ENCODE measurements at regions not wholly inside any gene's neighbourhood (a gene's known extent, or its start where the extent isn't known, plus 50 kb on each side); places are given as distances from the start of the nearest gene placed in this dataset.

DNA sequence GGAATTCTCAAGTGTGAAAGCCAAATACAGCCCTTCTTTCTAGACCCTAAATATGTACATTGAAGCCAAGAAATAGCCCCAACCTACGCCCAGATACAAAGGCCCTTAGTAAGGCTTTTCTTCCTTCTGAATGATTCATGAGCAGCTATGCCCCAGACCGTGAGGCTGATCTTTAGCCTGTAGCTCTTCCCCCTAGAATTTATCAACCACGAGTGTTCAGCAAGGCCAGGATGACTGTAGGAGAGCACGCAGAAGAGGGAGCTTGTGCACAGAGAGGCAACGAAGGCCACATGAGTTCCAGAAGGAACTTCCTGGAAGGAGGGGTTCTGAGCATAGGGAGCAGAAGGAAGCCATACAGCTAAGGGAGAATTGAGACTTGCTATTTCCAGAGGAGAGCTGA is 53.0 kb upstream of the HABP2 start:
- TF ChIP-seq, protein P1, sequence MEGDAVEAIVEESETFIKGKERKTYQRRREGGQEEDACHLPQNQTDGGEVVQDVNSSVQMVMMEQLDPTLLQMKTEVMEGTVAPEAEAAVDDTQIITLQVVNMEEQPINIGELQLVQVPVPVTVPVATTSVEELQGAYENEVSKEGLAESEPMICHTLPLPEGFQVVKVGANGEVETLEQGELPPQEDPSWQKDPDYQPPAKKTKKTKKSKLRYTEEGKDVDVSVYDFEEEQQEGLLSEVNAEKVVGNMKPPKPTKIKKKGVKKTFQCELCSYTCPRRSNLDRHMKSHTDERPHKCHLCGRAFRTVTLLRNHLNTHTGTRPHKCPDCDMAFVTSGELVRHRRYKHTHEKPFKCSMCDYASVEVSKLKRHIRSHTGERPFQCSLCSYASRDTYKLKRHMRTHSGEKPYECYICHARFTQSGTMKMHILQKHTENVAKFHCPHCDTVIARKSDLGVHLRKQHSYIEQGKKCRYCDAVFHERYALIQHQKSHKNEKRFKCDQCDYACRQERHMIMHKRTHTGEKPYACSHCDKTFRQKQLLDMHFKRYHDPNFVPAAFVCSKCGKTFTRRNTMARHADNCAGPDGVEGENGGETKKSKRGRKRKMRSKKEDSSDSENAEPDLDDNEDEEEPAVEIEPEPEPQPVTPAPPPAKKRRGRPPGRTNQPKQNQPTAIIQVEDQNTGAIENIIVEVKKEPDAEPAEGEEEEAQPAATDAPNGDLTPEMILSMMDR (IDR thresholded peaks at IDR 0.05; ENCODE audit: low read length): no peak
- no peak for TF ChIP-seq EZH2 (IDR thresholded peaks at IDR 0.05; ENCODE audit: borderline replicate concordance, low read length)

Data from OCI-LY1 (cell line).